Fibroblast of lung (primary cell): ENCODE measurements at regions not wholly inside any gene's neighbourhood (a gene's known extent, or its start where the extent isn't known, plus 50 kb on each side); places are given as distances from the start of the nearest gene placed in this dataset.

Source experiments
- DNase-seq, 2 donors: peaks; one replicate each; pipeline versions ENCODE4 v3.0.0 to v3.0.0-alpha.2; 2010; ENCODE audit warnings: low read depth in 2 of 2
- H2AFZ ChIP-seq: 2 replicates; pipeline ENCODE4 v1.5.1; 2012; ENCODE audit warnings: low read length, control low read depth, inconsistent platforms
- H3K27ac ChIP-seq: 2 replicates; pipeline ENCODE4 v1.5.1; 2011; ENCODE audit warnings: low read length, control low read depth; ENCODE audit not compliant: insufficient read depth
- H3K27me3 ChIP-seq: 2 replicates; pipeline ENCODE4 v1.5.1; 2011; ENCODE audit warnings: mild to moderate bottlenecking, low read length; ENCODE audit not compliant: control insufficient read depth, insufficient read depth
- H3K36me3 ChIP-seq: 2 replicates; pipeline ENCODE4 v1.5.1; 2011; ENCODE audit warnings: low read length; ENCODE audit not compliant: control insufficient read depth, insufficient read depth
- H3K4me1 ChIP-seq: 2 replicates; pipeline ENCODE4 v1.5.1; 2011; ENCODE audit warnings: low read length; ENCODE audit not compliant: control insufficient read depth, insufficient read depth; ENCODE audit errors: extremely low read depth
- H3K4me2 ChIP-seq: 2 replicates; pipeline ENCODE4 v1.5.1; 2011; ENCODE audit warnings: low read length, control low read depth; ENCODE audit not compliant: insufficient read depth; ENCODE audit errors: extremely low read depth
- H3K4me3 ChIP-seq, 4 experiments: fragments of 200-600 bp in 1 of 4; sonication (generic) in 1 of 4; replicated peaks in 1 of 4; 2 replicates each; pipeline ENCODE4 v1.5.1; 2011 to 2016; ENCODE audit warnings: low read length in 4 of 4, low read depth in 3 of 4, mild to moderate bottlenecking in 3 of 4, control low read depth in 2 of 4, inconsistent platforms in 1 of 4, mixed read lengths in 1 of 4; ENCODE audit not compliant: insufficient read depth in 1 of 4; ENCODE audit errors: control extremely low read depth in 1 of 4
- H3K79me2 ChIP-seq: 2 replicates; pipeline ENCODE4 v1.5.1; 2012; ENCODE audit warnings: mild to moderate bottlenecking, low read length, inconsistent platforms; ENCODE audit not compliant: control insufficient read depth, insufficient read depth
- H3K9ac ChIP-seq: 2 replicates; pipeline ENCODE4 v1.5.1; 2011; ENCODE audit warnings: mild to moderate bottlenecking, low read length, control low read depth; ENCODE audit not compliant: insufficient read depth
- H3K9me3 ChIP-seq: 2 replicates; pipeline ENCODE4 v1.5.1; 2012; ENCODE audit warnings: low read depth, low read length; ENCODE audit not compliant: control insufficient read depth, insufficient read depth
- H4K20me1 ChIP-seq: 2 replicates; pipeline ENCODE4 v1.5.1; 2011; ENCODE audit warnings: low read length; ENCODE audit not compliant: control insufficient read depth, insufficient read depth; ENCODE audit errors: extremely low read depth
- EZH2 ChIP-seq: IDR thresholded peaks from 2 replicates; pipeline ENCODE4 v1.5.1; 2012; ENCODE audit warnings: low read length, control low read depth, mild to moderate bottlenecking; ENCODE audit errors: missing control alignments
- TF ChIP-seq, protein P1 (sequence below), 2 donors: IDR thresholded peaks in 1 of 2; conservative IDR thresholded peaks in 1 of 2; 1 replicate in 1 of 2; 2 replicates in 1 of 2; pipeline ENCODE4 v1.5.1; 2011 to 2012; ENCODE audit warnings: low read length in 2 of 2, control low read depth in 1 of 2, inconsistent platforms in 1 of 2, low read depth in 1 of 2, mild to moderate bottlenecking in 1 of 2

DNA sequence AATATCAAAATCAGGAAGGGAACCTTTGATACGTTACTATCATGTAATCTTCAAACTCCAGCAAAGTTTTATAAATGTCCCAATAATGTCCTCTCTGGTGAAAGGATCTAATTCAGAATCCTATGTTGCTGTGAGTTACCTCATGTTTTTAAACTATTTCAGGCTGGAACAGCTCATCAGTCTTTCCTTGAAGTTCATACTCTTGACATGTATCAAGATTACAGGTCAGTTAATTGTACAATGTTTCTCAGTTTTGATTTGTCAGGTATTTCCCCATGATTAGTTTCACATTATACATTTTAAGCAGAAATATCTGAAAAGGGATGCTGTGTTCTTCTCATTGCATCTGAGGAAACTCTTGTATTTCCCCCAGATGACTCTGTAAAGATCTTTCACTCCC, 136.5 kb upstream of the HS3ST1 start:
- Histone ChIP-seq H3K79me2 (no peaks in the 10 kb centered on the region), H3K27me3 (no peaks in the 10 kb centered on the region), H3K4me3 (no peak overlapping the region)

DNA sequence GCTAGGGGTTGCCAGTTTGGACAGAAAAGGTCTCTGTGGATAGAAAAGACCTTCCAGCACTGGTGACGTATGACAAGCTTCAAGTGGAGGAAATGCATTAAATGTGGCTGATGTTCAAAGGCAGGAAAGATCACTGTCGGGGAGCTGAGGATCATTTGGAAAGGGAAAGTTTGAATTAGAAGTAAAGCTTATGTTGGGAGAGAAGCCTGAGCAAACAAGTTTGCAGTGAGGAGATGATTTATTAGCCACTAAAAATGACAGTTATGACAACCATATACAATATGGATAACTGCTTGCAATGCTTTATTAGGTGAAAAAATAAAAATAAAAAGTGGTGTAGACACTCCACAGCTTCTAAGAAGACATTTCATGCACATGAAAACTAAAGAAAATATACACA, 135.3 kb upstream of the HS3ST1 start:
- H3K4me2 ChIP-seq, result no peak overlapping the region
- H3K27ac ChIP-seq, result no peak overlapping the region
- no peak for DNase-seq
- H2AFZ ChIP-seq, result no peak overlapping the region
- H3K4me3 ChIP-seq, result no peak overlapping the region
- H3K36me3 ChIP-seq, result no peaks in the 10 kb centered on the region
- TF ChIP-seq EZH2, result no peak
- TF ChIP-seq, protein P1, sequence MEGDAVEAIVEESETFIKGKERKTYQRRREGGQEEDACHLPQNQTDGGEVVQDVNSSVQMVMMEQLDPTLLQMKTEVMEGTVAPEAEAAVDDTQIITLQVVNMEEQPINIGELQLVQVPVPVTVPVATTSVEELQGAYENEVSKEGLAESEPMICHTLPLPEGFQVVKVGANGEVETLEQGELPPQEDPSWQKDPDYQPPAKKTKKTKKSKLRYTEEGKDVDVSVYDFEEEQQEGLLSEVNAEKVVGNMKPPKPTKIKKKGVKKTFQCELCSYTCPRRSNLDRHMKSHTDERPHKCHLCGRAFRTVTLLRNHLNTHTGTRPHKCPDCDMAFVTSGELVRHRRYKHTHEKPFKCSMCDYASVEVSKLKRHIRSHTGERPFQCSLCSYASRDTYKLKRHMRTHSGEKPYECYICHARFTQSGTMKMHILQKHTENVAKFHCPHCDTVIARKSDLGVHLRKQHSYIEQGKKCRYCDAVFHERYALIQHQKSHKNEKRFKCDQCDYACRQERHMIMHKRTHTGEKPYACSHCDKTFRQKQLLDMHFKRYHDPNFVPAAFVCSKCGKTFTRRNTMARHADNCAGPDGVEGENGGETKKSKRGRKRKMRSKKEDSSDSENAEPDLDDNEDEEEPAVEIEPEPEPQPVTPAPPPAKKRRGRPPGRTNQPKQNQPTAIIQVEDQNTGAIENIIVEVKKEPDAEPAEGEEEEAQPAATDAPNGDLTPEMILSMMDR (conservative IDR thresholded peaks at IDR 0.05 in 1 of 2, IDR thresholded peaks at IDR 0.05 in 1 of 2; ENCODE audit: low read depth in 1 of 2, low read length in 2 of 2), result no peak
- H3K79me2 ChIP-seq, result no peaks in the 10 kb centered on the region
- H3K9me3 ChIP-seq, result no peaks in the 10 kb centered on the region
- no peak overlapping the region for H3K9ac ChIP-seq
- H4K20me1 ChIP-seq, result no peaks in the 10 kb centered on the region
- H3K4me1 ChIP-seq, result no peaks in the 10 kb centered on the region
- H3K27me3 ChIP-seq, result no peaks in the 10 kb centered on the region

More for the DNA sequence above, 136.5 kb upstream of the HS3ST1 start:
- Histone ChIP-seq H2AFZ (no peak overlapping the region), H4K20me1 (no peaks in the 10 kb centered on the region), H3K36me3 (no peaks in the 10 kb centered on the region), H3K9ac (no peak overlapping the region), H3K4me1 (no peaks in the 10 kb centered on the region), H3K4me2 (no peak overlapping the region), H3K9me3 (no peaks in the 10 kb centered on the region), H3K27ac (no peak overlapping the region)
- TF ChIP-seq, protein P1 (conservative IDR thresholded peaks at IDR 0.05 in 1 of 2, IDR thresholded peaks at IDR 0.05 in 1 of 2; ENCODE audit: low read depth in 1 of 2, low read length in 2 of 2), result no peak
- TF ChIP-seq EZH2, result no peak
- DNase-seq, result no peak

DNA sequence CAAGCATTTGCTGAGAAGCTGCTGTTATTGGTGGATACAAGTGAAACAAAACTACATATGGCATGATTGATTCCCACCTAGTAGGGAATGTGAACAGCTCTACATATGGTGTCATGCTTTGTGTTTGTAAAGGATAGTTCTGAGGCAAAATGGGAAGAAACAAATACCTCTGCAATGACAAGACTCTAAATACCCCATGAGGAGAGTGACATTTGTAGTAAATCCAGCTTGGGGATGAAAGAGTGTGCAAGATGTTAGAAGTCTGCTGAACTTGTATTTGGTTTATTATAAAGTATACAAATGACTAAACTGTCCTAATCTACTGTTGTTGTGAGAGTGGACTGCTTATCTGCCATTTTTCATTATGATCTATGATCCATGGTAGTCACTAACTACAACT, 120.8 kb upstream of the HS3ST1 start:
- no peak overlapping the region for H3K9ac ChIP-seq
- no peaks in the 10 kb centered on the region for H4K20me1 ChIP-seq
- TF ChIP-seq, protein P1 (conservative IDR thresholded peaks at IDR 0.05 in 1 of 2, IDR thresholded peaks at IDR 0.05 in 1 of 2; ENCODE audit: low read depth in 1 of 2, low read length in 2 of 2), result no peak
- TF ChIP-seq EZH2, result no peak
- H2AFZ ChIP-seq, result no peak overlapping the region
- H3K4me2 ChIP-seq, result no peak overlapping the region
- H3K4me1 ChIP-seq, result no peaks in the 10 kb centered on the region
- peak; percentile 33 to 52 for DNase-seq
- H3K36me3 ChIP-seq, result no peaks in the 10 kb centered on the region
- H3K9me3 ChIP-seq, result no peaks in the 10 kb centered on the region
- H3K27me3 ChIP-seq, result no peaks in the 10 kb centered on the region
- H3K27ac ChIP-seq, result no peak overlapping the region
- no peak overlapping the region for H3K4me3 ChIP-seq
- H3K79me2 ChIP-seq, result no peaks in the 10 kb centered on the region
